ENCODE measurements at regions not wholly inside any gene's neighbourhood (a gene's known extent, or its start where the extent isn't known, plus 50 kb on each side); places are given as distances from the start of the nearest gene placed in this dataset.

DNA sequence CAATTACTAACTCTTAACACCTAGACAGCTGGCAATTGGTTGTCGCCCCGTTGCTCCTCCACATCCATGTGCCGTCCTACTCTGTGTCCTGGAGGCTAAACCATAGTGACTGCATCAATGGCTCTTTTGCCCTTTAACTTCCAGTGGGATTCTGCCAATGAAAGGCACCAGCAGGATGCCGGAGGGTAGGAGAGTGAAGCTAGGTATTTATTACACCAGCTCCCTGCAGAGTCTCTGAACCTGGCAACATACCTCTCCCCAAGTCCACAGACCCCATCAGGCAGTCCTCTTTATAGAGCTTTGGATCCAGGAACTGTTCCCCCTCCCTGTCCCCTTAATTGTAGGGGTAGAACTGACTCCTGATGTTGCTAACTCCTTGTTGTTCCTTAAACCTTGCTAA is 426.8 kb downstream of the HNRNPD start:
- no peak for DNase-seq (ENCODE audit: low read depth)

DNA sequence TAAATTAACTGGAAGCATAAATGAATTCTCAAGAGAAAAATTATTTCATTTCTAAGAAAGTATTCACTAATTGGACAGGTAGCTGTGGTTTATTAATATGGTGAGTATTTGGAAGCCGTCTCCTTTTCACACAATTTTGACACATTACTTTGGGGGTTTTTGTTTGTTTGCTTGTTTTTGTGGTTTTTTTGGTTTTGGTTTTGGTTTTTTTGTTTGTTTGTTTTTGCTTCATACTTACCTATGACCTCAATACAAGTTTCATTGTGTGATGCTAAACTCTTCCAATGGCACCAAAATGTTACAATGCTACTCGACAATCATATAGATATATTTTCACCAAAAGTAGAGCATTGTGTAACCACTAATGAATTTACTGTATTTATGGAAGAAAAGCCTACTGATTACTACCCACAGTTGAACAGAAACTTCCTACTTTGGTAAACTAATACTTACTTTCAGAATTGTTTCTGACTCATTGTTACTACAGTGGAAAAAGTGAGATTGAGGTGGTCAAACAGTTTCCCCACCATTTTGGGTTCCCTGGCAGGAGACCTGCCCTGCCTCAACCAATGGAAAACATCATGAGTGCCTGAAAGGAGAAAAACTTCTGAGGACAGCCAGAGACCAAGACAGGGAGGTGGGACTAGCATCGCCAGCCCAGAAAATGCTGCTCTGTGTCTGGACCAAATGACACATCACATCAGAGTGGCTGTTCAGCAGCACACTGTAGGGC is 443.1 kb downstream of the HNRNPD start:
- DNase-seq (ENCODE audit: low read depth) = no peak

DNA sequence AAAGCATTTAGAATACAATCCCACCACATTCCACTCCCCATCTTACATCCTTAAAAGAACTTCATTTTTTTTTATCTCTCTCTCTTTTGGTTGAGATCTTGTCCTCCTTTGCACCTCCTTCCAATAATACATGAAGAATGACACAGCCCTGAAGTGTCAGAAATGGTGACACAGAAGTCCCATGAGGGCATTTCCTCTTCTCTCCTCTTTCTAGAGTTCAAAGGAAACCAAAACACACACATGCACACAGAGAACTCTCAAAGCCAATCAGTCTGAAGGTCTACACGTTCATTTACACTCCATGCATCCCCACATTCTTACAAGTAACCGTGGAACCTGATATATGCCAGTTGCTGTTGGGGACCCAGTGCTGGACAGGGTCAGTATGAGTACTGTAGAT is 450.7 kb downstream of the HNRNPD start:
- no peak for DNase-seq (ENCODE audit: low read depth)

DNA sequence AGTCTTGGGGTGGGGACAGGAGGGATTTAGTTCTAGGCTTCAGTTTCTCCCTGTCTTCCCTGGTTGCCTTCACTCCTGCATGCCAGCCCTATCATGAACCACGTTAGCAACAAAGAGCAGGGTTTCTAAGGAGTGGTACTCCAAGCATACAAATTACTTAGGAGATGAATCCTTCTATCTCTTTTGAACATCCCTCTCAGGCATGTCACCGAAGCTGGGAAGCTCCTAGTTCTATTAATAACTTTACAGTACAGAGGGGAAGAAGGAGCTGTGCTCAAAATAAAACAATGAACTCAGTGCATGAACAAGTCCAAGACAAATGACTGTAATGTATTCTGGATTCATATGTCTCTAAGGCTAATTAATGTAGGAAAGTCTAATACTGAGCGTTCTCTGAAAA is 450.6 kb upstream of the RASGEF1B start:
- DNase-seq (ENCODE audit: low read depth) = no peak

DNA sequence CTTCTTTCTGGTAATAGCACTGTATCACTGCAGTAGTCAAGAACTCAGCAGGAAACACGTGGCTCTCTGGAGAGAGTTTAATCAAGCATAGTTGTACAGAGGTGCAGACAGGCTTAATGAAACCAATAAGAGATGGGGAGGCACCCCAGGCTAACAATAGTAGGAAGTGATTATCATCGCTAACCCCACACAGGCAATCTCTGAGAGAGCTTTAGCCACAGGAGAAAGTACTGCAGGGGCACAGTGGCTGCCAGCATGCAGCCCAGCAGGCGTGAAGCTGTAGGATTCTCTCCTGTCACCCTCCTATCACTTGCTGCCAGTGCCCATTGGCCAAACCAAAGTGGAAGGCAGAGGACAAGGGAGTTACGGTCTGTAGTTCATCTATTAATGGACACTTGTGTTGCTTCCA is 450.0 kb upstream of the RASGEF1B start:
- DNase-seq (ENCODE audit: low read depth) = no peak

DNA sequence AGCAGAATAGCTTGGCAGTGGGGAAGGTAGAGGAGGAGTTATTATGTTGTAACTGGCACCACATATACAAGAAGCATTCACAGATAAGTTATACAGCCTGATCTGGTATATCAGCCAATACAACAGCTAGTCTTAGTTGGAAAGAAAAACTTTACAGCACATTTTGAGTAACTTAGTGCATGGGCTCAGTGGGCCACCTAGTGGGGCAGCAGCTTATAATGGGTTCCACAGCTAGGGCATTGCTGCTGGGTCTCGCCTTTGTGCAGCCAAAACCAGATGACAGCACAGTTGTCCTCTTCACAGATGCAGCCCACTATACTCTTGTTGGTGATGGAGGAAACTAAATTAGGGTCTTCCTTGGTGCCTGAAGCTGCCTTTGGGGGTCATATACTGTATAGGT is 448.1 kb upstream of the RASGEF1B start:
- no peak for DNase-seq (ENCODE audit: low read depth)

DNA sequence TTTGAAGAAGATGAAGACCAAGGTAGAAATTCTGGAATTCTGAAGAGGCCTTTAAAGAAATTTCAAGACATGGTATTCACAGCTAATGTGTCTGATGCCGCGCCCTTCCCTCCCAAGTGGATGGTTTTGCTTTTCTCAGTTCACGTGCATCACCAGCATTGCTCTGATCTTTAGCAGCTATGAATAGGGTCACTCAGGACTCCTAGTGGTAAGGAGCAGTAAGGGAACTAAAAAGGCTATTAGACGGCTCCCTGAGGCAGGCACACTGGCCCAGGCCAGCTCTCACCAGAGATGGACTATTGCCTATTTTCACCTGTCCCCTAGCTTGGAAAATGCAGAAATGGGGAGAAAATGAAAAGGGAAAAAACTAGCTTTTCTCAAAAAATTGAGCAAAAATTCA is 447.5 kb upstream of the RASGEF1B start:
- no peak for DNase-seq (ENCODE audit: low read depth)

DNA sequence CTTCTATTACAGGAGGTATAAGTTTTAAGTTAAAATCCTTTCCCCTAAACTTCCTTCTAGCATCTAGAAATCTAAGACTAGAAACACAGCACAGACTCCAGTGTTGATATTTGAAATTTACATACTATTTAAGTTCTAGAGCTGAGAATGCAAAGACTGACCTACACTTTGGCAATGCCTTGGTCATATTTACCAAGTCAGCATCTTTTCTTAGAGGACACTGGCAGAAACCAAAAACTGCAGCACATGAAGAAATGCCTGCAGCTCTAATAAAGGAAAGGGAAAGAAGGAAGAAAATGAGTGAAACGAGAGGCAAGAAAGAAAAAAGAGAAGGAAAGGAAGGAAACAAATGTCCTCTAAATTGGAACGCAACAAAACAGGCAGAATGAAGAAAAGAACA is 443.7 kb upstream of the RASGEF1B start:
- DNase-seq (ENCODE audit: low read depth) = no peak

DNA sequence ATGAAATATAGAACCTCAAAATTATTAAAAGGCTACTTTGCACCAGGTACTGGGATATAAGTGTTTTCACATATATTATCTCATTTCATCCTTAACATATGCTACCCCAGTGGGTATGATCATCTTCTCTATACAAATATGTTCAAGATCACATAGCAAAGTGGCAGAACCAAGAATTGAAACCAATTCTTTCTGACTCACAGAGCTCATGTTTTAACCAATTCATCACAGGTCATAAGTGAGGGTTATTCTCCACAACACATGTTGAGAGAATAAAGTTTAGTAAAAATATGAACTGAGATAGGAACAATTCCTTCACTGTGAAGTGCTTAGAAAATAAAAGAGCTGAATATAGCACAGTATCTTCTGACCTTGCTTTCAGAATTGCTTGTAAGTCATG is 442.9 kb upstream of the RASGEF1B start:
- DNase-seq (ENCODE audit: low read depth) = no peak

DNA sequence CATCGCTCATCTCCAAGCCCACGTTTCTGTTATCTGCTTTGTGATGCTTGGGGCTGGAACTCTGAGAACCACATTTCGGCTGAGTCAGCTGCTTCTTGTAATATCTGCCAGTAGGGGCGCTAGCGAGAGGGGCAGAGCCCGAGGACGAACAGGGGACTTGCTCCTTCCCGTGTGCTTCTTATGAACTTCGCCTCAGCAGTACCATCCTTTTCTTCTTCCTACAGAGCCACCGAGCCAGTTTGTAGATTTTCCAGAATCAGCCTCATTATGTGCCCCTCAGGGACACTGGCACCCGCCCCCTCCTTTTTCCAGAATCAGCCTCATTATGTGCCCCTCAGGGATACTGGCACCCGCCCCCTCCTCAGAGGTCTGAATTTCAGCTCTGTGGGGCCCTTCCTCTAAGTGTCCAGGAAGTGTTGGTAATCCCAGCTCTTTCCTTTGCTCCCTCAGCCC is 441.7 kb upstream of the RASGEF1B start:
- peak; percentile 0 for DNase-seq (ENCODE audit: low read depth)

DNA sequence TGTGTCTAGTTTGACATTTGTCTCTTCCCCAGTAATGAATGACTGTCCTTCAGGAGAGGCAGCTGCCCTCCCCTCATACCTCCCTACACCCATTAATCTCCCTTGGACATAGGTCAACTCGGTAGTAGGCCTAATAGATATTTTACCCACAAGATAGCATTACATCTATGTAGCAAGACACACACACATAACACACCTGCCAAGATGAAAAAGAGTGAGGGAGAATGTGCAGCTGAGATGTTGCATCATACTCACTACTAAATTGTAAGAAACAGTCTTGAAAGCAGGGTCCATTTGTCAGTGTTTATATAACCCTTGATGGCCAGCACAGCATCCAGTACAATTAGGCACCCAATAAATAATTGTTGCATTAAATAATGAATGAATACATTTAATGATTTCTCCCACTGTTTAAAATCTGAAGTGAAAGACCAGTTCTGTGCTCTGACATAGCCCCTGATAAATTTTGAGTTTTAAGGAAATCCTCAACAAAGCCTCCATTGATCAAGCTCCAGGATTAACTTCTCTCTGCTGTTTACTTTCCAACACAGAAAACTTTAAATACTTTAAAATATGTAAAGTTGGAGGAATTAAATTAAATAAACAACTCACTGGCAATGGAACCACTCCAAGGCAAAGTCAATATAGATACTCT is 440.8 kb upstream of the RASGEF1B start:
- DNase-seq (ENCODE audit: low read depth) = no peak

DNA sequence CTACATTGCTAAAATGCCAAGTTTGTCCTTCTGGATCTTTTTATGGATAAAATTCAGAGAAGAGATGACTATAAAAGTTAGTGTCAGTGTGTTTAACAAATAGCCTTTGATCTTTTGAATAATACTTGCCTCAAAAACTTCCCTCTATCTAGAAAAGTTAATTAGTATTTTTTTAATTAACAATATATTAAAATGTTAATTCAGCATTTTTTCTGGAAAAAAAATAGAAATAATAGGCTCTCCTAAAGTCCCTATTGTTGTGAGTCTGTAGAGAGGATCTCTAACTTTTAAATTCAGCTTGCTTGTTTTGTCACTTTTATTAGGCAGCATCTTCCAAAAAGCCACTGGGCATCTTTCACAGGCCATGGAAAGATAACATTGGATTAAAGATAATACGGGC is 435.2 kb upstream of the RASGEF1B start:
- DNase-seq (ENCODE audit: low read depth) = no peak

DNA sequence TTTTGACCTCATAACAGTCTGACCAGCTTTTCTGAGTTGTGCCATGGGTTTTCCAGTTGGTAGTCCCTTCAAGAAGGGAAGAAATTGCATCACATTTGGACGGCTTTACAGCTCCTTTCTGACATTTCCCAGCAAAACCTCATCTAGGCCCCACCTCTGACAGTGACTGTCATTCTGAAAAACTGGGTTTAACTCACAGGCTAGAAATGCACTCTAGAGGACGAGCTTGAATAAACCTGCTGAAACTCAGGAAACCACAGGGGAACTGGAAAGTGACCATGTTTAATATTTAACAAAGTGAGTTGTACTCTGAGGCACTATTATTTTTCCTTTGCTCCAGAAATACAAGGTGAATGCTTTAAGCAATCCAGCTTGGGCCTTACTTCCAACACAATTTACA is 434.3 kb upstream of the RASGEF1B start:
- no peak for DNase-seq (ENCODE audit: low read depth)

DNA sequence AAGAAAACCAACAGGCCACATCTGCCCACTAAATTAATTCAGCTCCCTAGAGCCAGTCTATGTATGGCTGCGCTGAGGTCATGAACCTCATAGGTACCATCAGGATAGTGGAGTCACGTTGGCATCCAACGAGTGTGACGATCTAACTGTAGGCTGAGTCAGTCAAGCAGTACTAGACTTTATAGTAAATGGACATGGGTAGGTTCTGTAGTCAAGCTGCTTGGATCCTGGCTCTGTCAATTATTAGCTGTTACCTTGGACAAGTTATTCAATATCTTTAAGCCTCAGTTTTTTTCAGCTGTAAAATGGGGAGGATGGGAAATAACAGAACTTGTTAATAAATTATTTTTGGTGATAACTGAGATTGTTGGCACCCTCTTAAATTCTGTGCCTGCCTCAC is 432.4 kb upstream of the RASGEF1B start:
- no peak for DNase-seq (ENCODE audit: low read depth)

DNA sequence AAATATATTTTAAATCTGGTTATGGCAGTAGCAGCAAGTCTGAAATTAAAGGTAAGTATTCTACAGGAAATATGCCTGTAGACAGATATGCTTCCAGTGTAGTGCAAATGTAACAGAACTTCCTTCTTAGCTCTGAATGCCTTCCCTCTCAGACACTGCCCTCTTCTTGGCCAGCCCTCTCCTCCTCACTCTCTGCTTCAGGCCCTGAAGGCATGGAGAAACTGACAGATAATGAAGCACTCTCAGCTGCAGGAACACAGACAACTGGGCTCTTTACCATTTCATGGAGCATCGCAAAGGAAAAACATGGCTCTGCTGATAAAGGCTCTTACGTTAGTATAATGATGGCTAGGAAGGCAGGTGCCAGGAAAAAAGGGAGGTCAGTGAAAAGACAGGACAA is 431.5 kb upstream of the RASGEF1B start:
- no peak for DNase-seq (ENCODE audit: low read depth)

DNA sequence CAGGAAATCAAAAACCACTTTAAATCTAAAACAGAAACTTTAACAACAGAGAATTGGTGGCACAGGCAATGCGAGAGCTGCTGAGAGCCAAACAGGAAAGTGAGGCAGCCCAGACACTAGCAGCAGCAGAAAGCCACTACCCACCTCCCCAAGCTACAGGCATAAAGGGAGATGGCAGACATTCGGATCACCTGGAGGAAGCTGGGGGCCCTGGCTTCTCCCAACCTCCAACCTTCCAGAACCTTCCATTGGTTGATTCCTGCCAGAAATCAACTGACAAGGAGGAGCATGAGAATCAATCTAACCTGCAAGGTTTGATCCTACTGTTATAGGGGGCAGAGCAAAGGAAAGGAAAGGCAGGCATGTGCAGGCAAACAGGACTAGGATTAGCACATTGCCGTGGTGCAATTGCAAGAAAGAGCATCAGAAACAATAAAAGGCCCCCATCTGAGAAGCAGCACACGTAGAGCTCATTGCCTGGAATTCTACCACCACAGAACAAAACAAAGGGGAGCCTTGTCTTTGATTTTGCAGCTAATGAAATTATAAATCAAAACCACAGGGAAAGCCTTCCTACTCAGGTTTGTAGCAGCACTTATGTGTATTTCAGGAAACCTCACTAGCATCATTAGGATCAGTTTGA is 427.3 kb upstream of the RASGEF1B start:
- no peak for DNase-seq (ENCODE audit: low read depth)

DNA sequence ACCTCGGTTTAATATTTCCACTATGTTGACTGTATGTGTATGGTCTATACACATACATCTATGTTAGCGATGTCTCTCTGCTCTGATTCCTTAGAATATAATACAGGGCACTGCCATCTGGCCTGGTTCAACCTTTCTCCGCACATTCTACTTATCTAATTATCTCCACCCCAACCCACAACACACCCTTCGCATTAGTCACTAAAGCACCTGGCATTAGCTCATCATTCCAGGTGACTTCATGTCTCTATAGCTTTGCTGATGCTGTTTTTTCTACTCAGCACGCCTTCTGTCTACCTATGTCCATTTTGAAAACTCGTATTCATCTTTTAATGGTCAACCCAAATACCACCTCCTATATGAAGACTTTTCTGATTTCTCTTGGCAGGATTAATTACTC is 425.2 kb upstream of the RASGEF1B start:
- DNase-seq (ENCODE audit: low read depth) = no peak

DNA sequence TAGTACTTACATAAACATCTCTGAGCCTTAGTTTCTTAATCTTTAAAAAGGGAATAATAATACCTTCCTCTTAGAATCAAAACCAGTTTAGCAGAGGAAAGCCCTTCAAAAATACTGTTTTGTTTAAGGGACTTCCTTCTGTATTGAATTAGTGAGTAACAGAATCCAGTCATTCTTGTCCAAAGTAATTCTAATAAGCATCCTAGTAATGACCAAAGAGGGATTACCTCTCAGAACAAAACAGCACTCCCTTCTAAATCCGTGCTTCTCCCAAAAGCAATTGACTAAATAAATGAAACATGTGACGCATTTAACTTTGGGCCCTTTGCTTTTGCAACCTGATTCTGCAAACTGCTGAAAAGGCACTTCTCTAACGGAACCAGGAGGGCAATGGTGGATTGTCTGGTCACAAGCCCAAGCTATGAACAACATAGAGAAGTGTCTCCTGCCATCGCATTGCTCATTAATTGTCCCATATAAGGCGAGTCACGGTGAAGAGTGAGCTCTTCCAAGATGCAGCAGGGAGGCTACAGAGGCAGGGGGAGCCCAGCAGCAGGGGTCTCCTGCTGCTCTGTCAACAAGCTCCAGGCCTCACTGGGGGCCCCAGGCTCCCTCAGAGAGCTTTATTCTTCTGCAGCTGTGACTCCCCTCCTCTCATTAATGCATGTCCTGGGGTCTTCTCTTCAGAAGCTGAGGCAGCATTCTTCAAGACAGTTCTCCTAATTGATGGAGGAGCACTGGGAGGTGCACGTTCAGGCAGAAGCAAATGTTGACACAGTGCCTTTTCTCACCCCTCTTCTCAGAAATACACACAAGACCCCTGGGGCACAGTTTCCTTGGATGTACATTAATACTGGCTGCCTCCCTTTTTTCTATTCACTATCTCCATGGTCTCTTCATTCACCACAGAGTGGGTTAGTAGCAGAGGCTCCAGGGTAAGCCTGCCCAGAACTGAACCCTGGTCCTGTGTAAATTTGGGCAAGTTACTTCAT is 419.6 kb upstream of the RASGEF1B start:
- DNase-seq (ENCODE audit: low read depth) = no peak

DNA sequence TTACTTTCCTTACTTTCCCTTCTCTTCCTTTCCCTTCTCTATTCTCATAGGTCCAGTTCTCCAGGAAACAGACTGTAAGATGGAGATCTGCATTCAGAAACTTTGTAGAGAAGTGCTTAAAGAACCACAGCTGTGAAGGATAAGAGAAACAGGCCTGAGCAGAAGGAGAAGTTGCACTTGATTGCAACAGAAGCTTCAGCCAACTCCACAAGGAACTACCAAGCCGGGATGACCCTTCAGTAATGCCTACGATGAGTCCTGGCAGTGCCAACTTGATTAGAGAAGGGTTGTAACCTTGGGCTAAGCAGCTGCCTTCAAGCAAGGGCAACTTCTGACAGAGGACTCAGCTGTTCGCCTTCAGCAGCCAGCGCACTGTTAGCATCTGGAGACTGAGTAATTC is 413.3 kb upstream of the RASGEF1B start:
- no peak for DNase-seq (ENCODE audit: low read depth)

DNA sequence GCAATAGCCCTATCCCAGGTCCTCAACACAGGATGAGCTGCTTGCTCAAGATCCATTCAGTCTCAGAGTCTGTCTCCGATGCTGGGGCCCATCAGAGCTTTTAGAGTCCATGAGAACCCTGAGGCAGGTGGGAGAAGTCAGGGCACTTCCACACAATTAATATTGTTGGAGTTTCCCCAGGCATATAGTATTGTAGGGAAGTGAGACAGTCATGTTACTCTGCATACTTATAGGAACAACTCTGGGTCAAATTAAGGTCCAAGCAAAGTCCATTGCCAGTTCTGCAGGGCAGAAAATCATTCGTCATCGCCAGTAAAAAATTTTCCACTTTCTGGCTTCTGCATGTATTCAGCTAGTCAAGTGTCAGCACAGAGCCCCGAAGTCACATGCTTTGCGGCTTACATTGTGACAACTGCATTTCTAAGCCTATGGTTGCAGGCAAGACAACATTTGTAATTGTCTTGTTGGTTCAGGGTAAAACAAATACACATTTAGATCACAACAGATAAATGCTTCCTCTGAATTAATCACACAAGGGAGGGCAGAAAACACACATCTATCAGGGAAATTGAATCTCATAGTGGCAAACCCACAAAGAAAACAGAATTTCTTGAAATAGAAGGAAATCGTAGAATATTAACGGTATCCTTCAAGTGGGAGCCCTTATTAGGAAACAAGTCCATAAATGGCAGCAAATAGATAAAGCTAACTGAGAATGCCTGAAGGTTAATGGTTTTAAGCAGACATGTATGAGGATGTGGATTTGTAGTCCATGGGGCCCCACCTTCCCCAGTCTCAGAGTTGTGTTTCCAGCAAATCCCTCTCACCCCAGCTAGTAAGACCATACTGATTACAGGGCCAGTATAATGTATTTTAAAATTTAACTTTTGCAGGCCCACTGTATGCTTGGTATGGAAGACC is 412.1 kb upstream of the RASGEF1B start:
- DNase-seq (ENCODE audit: low read depth) = no peak

DNA sequence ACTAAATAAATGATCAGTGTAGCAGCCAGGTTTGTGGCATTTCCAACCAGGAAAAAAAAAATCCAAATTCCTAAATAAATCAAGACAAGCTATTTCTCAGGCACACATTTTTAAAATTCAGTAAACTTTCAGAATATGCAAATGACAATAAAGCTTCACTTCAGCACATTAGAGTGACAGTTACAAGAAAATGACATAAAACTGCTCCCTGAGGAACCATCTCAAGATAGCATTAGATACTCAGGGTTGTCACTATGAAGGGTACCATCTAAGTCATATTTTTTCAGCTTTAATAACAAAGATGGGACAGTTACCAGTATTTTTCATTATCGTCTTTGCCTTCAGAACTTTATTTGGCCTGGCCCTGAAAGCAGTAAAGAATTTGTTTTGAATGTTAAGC is 411.3 kb upstream of the RASGEF1B start:
- no peak for DNase-seq (ENCODE audit: low read depth)
